B cell (primary cell): ENCODE measurements at regions not wholly inside any gene's neighbourhood (a gene's known extent, or its start where the extent isn't known, plus 50 kb on each side); places are given as distances from the start of the nearest gene placed in this dataset.

Source experiments
- EZH2 ChIP-seq: IDR thresholded peaks from 2 replicates; pipeline ENCODE4 v1.6.1; 2012; ENCODE audit warnings: borderline replicate concordance, low read depth, mild to moderate bottlenecking, moderate library complexity, low read length; ENCODE audit not compliant: insufficient read depth, poor library complexity, severe bottlenecking
- TF ChIP-seq, protein P1 (sequence below): fragments of 200-600 bp; IDR thresholded peaks from one replicate; pipeline ENCODE4 v1.8.0; 2022; ENCODE audit warnings: antibody characterized with exemption, mild to moderate bottlenecking

DNA sequence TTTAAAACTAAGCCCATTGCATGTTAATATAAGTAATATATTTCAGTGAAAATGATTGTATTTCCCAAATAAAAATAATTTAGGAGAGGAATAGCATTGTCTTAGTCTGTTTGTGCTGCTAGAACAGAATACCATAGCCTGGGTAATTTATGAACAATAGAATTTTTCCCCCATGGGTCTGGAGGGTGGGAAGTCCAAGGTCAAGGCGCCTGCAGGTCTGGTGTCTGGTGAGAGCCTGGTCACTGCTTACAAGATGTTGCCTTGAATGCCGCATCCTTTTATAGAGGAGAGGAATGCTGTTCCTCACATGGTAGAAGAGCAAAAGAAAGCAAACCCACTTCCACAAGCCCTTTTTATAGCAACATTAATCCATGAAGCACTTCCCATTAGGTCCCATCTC lies 161.3 kb upstream of the ZFHX3 start:
- TF ChIP-seq, protein P1, sequence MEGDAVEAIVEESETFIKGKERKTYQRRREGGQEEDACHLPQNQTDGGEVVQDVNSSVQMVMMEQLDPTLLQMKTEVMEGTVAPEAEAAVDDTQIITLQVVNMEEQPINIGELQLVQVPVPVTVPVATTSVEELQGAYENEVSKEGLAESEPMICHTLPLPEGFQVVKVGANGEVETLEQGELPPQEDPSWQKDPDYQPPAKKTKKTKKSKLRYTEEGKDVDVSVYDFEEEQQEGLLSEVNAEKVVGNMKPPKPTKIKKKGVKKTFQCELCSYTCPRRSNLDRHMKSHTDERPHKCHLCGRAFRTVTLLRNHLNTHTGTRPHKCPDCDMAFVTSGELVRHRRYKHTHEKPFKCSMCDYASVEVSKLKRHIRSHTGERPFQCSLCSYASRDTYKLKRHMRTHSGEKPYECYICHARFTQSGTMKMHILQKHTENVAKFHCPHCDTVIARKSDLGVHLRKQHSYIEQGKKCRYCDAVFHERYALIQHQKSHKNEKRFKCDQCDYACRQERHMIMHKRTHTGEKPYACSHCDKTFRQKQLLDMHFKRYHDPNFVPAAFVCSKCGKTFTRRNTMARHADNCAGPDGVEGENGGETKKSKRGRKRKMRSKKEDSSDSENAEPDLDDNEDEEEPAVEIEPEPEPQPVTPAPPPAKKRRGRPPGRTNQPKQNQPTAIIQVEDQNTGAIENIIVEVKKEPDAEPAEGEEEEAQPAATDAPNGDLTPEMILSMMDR = no peak
- no peak for TF ChIP-seq EZH2
